ENCODE measurements at regions not wholly inside any gene's neighbourhood (a gene's known extent, or its start where the extent isn't known, plus 50 kb on each side); places are given as distances from the start of the nearest gene placed in this dataset.
A peak's percentile ranks its signal among the peaks of the same experiment; 100 is the strongest.
"Not testable (repeated sequence)": the region's sequence is repeated elsewhere in the genome, so short reads cannot be mapped to it uniquely, and the experiment has no call there.

DNA sequence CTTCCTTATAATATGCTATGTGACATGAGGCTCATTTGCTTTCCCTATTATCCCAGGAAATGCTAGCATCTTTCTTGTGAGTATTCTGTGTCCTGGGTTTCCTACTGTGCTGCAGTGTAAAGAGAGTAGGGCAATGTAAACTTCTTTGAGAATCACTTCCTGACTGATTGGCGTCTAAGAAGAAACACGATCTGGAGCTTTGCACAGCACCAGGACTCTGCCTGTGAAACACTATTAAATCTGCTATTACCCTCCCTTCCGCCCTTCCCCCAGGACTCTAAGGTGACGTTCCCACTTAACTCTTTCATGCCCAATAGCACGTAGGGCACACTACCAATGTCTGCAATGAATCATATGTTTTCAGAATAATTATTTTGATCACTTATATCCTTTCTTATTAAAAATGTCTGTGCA lies 607.3 kb upstream of the CITED2 start:
- peak overlapping the region; percentile 21 for H3K27ac Mint-ChIP-seq (ENCODE audit: unreplicated experiment)
- H3K9me3 Mint-ChIP-seq = peaks cover 3% of the 10 kb centered on the region
- H3K27me3 Mint-ChIP-seq (ENCODE audit: low read depth) = no peaks in the 10 kb centered on the region
- H3K36me3 Mint-ChIP-seq (ENCODE audit: low read depth) = peaks cover 4% of the 10 kb centered on the region
- DNase-seq (ENCODE audit: low read depth, low spot score) = peak; percentile 23
- peaks cover 65% of the 10 kb centered on the region for H3K4me1 Mint-ChIP-seq
- TF ChIP-seq, protein P1, sequence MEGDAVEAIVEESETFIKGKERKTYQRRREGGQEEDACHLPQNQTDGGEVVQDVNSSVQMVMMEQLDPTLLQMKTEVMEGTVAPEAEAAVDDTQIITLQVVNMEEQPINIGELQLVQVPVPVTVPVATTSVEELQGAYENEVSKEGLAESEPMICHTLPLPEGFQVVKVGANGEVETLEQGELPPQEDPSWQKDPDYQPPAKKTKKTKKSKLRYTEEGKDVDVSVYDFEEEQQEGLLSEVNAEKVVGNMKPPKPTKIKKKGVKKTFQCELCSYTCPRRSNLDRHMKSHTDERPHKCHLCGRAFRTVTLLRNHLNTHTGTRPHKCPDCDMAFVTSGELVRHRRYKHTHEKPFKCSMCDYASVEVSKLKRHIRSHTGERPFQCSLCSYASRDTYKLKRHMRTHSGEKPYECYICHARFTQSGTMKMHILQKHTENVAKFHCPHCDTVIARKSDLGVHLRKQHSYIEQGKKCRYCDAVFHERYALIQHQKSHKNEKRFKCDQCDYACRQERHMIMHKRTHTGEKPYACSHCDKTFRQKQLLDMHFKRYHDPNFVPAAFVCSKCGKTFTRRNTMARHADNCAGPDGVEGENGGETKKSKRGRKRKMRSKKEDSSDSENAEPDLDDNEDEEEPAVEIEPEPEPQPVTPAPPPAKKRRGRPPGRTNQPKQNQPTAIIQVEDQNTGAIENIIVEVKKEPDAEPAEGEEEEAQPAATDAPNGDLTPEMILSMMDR (conservative IDR thresholded peaks at IDR 0.05) = no peak
- H3K4me3 Mint-ChIP-seq = peak overlapping the region; percentile 21

DNA sequence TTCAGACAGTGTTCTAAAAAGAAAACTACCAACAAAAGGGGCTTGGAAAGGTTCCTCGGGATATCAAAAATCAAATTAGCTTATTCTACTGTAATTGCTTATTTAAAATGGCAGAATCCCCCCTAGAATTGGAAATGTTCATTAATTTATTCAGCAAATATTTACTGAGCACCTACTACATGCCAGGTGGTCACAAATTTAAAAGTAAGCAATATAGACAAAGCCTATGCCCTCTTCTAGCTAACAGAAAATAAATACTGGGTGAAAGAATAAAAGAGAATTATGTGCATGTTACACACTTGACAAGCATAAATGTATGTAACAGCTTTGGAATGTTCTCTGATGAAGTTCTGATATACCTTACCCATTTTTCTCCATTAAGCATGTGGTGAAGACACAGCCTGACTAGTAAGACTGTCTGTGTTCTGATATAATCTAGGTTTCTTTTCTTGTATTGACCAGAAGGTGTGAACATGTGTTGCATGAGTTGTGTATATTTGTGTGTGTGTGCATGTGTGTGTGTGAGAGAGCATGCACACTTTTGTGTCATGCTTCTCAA lies 606.7 kb upstream of the CITED2 start:
- TF ChIP-seq, protein P1 (conservative IDR thresholded peaks at IDR 0.05) = no peak
- Mint-ChIP-seq H3K27ac (ENCODE audit: unreplicated experiment) (no peak overlapping the region), H3K36me3 (ENCODE audit: low read depth) (peaks cover 4% of the 10 kb centered on the region), H3K27me3 (ENCODE audit: low read depth) (no peaks in the 10 kb centered on the region), H3K9me3 (peaks cover 3% of the 10 kb centered on the region), H3K4me1 (peaks cover 65% of the 10 kb centered on the region), H3K4me3 (no peak overlapping the region)
- no peak for DNase-seq (ENCODE audit: low read depth, low spot score)

DNA sequence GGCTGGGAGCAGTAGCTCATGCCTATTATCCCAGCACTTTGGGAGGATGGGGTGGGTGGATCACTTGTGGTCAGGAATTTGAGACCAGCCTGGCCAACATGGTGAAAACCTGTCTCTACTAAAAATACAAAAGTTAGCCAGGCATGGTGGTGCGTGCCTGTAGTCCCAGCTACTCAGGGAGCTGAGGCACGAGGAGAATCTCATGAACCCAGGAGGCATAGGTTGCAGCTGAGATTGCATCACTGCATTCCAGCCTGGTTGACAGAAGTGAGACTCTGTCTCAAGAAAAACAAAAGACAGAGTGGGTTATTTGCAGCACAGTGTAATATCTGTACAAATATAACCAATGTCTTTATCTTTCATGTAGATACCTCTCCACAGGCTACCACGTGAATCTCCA lies 606.2 kb upstream of the CITED2 start:
- H3K4me1 Mint-ChIP-seq = peaks cover 65% of the 10 kb centered on the region

DNA sequence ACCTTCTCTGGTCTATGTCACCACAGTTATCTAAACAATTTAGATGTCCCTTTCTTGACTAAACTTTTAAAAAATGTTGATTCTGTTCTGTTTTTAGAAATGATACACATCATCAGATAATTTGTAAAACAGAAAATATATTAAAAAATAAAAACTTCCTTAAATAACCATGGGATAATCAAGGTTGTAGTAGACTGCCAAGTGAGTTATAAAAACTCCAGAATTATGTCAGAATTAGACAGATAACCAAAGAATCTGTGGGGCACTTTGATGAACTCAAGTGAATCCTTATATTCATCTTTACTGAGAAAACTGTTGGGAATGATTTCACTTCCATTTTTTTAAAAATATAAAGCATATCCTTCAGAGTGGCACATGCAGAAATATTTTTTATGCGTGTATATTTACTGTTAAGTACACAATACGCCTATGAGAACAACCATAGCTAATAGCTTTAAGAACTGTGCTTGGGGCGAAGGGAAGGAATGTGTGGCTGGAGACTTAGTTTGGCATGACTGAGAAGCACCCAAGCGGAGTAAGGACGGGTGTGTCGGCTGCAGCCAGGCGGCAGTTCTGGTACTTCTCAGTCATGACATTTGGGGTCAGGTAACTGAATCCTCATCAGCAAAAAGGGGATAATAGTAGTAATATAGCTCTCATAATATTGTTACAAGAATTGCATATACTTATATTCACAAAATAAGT lies 604.7 kb upstream of the CITED2 start:
- Mint-ChIP-seq H3K27ac (ENCODE audit: unreplicated experiment) (no peak overlapping the region), H3K36me3 (ENCODE audit: low read depth) (no peaks in the 10 kb centered on the region), H3K4me3 (no peak overlapping the region), H3K27me3 (ENCODE audit: low read depth) (no peaks in the 10 kb centered on the region), H3K4me1 (peaks cover 67% of the 10 kb centered on the region), H3K9me3 (no peaks in the 10 kb centered on the region)
- DNase-seq (ENCODE audit: low read depth, low spot score) = no peak
- TF ChIP-seq, protein P1 (conservative IDR thresholded peaks at IDR 0.05) = no peak

More for the DNA sequence above, 606.2 kb upstream of the CITED2 start:
- not testable (repeated sequence) for H3K27ac Mint-ChIP-seq (ENCODE audit: unreplicated experiment); H3K27me3 Mint-ChIP-seq (ENCODE audit: low read depth); H3K36me3 Mint-ChIP-seq (ENCODE audit: low read depth); H3K9me3 Mint-ChIP-seq; DNase-seq (ENCODE audit: low read depth, low spot score); H3K4me3 Mint-ChIP-seq

DNA sequence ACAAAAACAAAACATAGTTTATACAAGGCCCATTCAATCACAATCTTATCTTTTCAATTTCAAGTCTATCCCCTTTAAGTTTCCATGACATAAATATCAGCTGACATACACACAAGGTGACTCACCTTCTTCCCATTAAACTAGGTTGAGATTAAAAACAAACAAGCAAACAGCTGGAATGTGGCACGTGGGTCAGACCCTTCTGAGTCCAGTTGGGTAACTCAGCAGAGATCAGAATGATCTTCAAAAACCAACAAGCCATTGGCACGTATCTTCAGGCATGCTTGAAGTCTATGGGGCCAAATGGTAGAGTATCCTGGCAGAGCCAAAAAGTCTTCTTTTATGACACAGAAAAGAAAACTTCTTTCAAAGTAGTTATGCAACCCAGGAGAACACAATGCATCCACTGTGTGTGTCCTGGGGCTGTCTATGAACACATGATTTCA lies 603.5 kb upstream of the CITED2 start:
- Mint-ChIP-seq H3K4me3 (no peak overlapping the region), H3K4me1 (peaks cover 63% of the 10 kb centered on the region), H3K9me3 (no peaks in the 10 kb centered on the region), H3K36me3 (ENCODE audit: low read depth) (no peaks in the 10 kb centered on the region), H3K27ac (ENCODE audit: unreplicated experiment) (peak overlapping the region; percentile 53), H3K27me3 (ENCODE audit: low read depth) (no peaks in the 10 kb centered on the region)
- no peak for DNase-seq (ENCODE audit: low read depth, low spot score)
- TF ChIP-seq, protein P1 (conservative IDR thresholded peaks at IDR 0.05) = no peak

DNA sequence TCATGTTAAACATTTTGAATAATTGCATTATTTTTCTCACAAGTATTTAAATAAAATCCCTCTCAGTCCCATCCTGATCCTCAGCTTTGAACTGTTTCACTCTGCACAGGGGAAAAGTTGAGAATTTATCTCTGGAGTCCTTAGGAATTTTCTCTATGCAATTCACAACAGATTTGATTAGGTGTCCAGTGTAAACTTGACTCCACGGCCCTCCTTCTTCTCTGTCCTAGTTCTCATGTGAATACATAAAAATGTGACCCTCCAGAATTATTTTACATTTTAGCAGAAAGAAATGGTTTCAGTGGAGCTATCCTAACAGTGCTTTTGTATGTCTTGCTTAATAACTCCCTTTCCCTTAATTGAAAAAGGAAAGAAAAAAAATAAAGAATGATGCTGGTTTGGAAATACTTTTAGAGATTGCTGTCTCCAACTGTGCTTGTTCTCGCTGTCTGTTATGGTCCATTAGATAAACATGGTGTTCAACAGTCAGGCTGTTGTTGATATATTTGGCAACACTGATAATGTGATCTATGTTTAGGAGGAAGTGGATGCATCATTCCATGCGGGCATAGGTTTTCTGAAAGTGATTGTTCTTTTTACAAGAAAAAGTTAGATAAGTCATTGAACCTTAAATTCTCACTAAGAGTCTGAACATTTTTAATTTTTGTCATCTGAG lies 599.4 kb upstream of the CITED2 start:
- Mint-ChIP-seq H3K27ac (ENCODE audit: unreplicated experiment) (peak overlapping the region; percentile 89), H3K4me3 (peak overlapping the region; percentile 1)

More for the DNA sequence above, 599.4 kb upstream of the CITED2 start:
- TF ChIP-seq, protein P1 (conservative IDR thresholded peaks at IDR 0.05) = no peak
- Mint-ChIP-seq H3K36me3 (ENCODE audit: low read depth) (no peaks in the 10 kb centered on the region), H3K9me3 (peaks cover 7% of the 10 kb centered on the region), H3K4me1 (peaks cover 34% of the 10 kb centered on the region), H3K27me3 (ENCODE audit: low read depth) (no peaks in the 10 kb centered on the region)
- no peak for DNase-seq (ENCODE audit: low read depth, low spot score)

All from neural crest cell (in vitro differentiated cells).